Gastroesophageal sphincter (tissue), 4 donors: ENCODE measurements at regions not wholly inside any gene's neighbourhood (a gene's known extent, or its start where the extent isn't known, plus 50 kb on each side); places are given as distances from the start of the nearest gene placed in this dataset.
A peak's percentile ranks its signal among the peaks of the same experiment; 100 is the strongest.

ENCODE experiments used
- ATAC-seq: fragments of 150-250 bp; one replicate; pipeline ENCODE4 v1.9.1; 2016; ENCODE audit warnings: mild to moderate bottlenecking, moderate library complexity
- H3K27ac ChIP-seq, 4 donors: fragments of 200-600 bp; sonication (generic) in 3 of 4; 1 replicate in 3 of 4; 2 replicates in 1 of 4; pipeline ENCODE4 v1.5.1; 2016 to 2019
- H3K27me3 ChIP-seq: fragments of 200-600 bp; sonication (generic); one replicate; pipeline ENCODE4 v1.5.1; 2019
- H3K36me3 ChIP-seq, 2 donors: fragments of 200-600 bp; sonication (generic); one replicate each; pipeline ENCODE4 v1.5.1; 2019; ENCODE audit warnings: control low read depth in 1 of 2
- H3K4me1 ChIP-seq, 3 donors: fragments of 200-600 bp; sonication (generic); 1 replicate in 2 of 3; 2 replicates in 1 of 3; pipeline ENCODE4 v1.5.1; 2016 to 2019; ENCODE audit warnings: control low read depth in 2 of 3
- H3K4me3 ChIP-seq, 2 donors: fragments of 200-600 bp; sonication (generic); one replicate each; pipeline ENCODE4 v1.5.1; 2019; ENCODE audit warnings: mild to moderate bottlenecking in 1 of 2, moderate library complexity in 1 of 2
- H3K9me3 ChIP-seq, 3 donors: fragments of 200-600 bp; sonication (generic); one replicate each; pipeline ENCODE4 v1.5.1; 2017 to 2019; ENCODE audit warnings: control low read depth in 2 of 3
- CTCF ChIP-seq, 4 experiments: fragments of 200-600 bp in 2 of 4; fragments of 450-650 bp in 2 of 4; sonication (generic) in 1 of 4; IDR thresholded peaks; one replicate each; pipeline ENCODE4 v1.5.1; 2017 to 2019; ENCODE audit warnings: antibody characterized with exemption in 4 of 4, mild to moderate bottlenecking in 2 of 4, moderate library complexity in 2 of 4
- EP300 ChIP-seq: sonication (generic); formaldehyde crosslinking; IDR thresholded peaks from one replicate; pipeline ENCODE4 v1.6.1; 2017; ENCODE audit warnings: antibody characterized with exemption, mild to moderate bottlenecking
- POLR2A ChIP-seq, 2 donors: fragments of 450-650 bp; IDR thresholded peaks; one replicate each; pipeline ENCODE4 v1.6.1; 2017; ENCODE audit warnings: antibody characterized with exemption in 2 of 2, mild to moderate bottlenecking in 2 of 2, moderate library complexity in 1 of 2
- POLR2AphosphoS5 ChIP-seq: sonication (generic); formaldehyde crosslinking; IDR thresholded peaks from one replicate; pipeline ENCODE4 v1.6.1; 2017; ENCODE audit warnings: antibody characterized with exemption
- WGBS, 2 donors: methylation state at CpG; one replicate each; pipeline ENCODE4 v1.1.5; 2018; ENCODE audit warnings: low coverage in 1 of 2; 5-methylcytosine and 5-hydroxymethylcytosine counted together

GRCh38 chr12:98110536-98110935, 404.9 kb upstream of the TMPO start:
- H3K9me3 ChIP-seq = no peaks in the 10 kb centered on the region
- peaks cover 0 to 15% (median 5%) of the 10 kb centered on the region in 3 donors for H3K4me1 ChIP-seq
- H3K27ac ChIP-seq = no peak overlapping the region
- no peaks in the 10 kb centered on the region for H3K36me3 ChIP-seq
- no peak overlapping the region for H3K4me3 ChIP-seq
- TF ChIP-seq EP300 (no peak), POLR2AphosphoS5 (no peak), POLR2A (IDR thresholded peaks at IDR 0.05) (no peak), CTCF (IDR thresholded peaks at IDR 0.05) (no peak)
- no peaks in the 10 kb centered on the region for H3K27me3 ChIP-seq
- 66 to 75% methylated on average over 7 to 8 of the region's 8 CpGs for WGBS, 2 donors
- no peak for ATAC-seq

GRCh38 chr12:98113548-98113947, 401.8 kb upstream of the TMPO start:
- Histone ChIP-seq H3K36me3 (no peaks in the 10 kb centered on the region), H3K27me3 (no peaks in the 10 kb centered on the region), H3K4me1 (peaks cover 0 to 6% (median 0%) of the 10 kb centered on the region in 3 donors), H3K27ac (peak overlapping the region in 3 of 4 donors; percentile 35 to 52 (median 41)), H3K9me3 (no peaks in the 10 kb centered on the region), H3K4me3 (no peak overlapping the region)
- WGBS, 2 donors = 35% methylated on average over 2 of the region's 2 CpGs; no CpG with 5 or more reads in 1 of the 2 donors
- no peak for ATAC-seq
- TF ChIP-seq EP300 (no peak), POLR2A (IDR thresholded peaks at IDR 0.05) (no peak), POLR2AphosphoS5 (no peak), CTCF (IDR thresholded peaks at IDR 0.05) (no peak)

- H3K27me3 ChIP-seq = no peaks in the 10 kb centered on the region
- H3K4me1 ChIP-seq = peaks cover 0 to 31% (median 7%) of the 10 kb centered on the region in 3 donors
- no peaks in the 10 kb centered on the region for H3K9me3 ChIP-seq
- TF ChIP-seq CTCF (IDR thresholded peaks at IDR 0.05) (no peak), EP300 (no peak), POLR2A (IDR thresholded peaks at IDR 0.05) (no peak), POLR2AphosphoS5 (no peak)
- 80 to 94% methylated on average over 1 to 3 of the region's 4 CpGs for WGBS, 2 donors
- no peak for ATAC-seq
- no peak overlapping the region for H3K4me3 ChIP-seq
- H3K36me3 ChIP-seq = no peaks in the 10 kb centered on the region
- peak overlapping the region in 1 of 4 donors; percentile 48 for H3K27ac ChIP-seq
Observed at GRCh38 chr12:98121963-98122362, 393.4 kb upstream of the TMPO start.

GRCh38 chr12:98123021-98123461, 392.3 kb upstream of the TMPO start:
- H3K36me3 ChIP-seq = no peaks in the 10 kb centered on the region
- H3K27ac ChIP-seq = peak overlapping the region in 3 of 4 donors; percentile 25 to 68 (median 48)
- no peak overlapping the region for H3K4me3 ChIP-seq
- no peaks in the 10 kb centered on the region for H3K27me3 ChIP-seq
- WGBS, 2 donors = 7 to 30% methylated on average over 2 of the region's 3 CpGs
- TF ChIP-seq CTCF (IDR thresholded peaks at IDR 0.05) (no peak), EP300 (no peak), POLR2A (IDR thresholded peaks at IDR 0.05) (no peak), POLR2AphosphoS5 (no peak)
- no peak for ATAC-seq
- H3K9me3 ChIP-seq = no peaks in the 10 kb centered on the region
- peaks cover 3 to 36% (median 7%) of the 10 kb centered on the region in 3 donors for H3K4me1 ChIP-seq

- TF ChIP-seq CTCF (IDR thresholded peaks at IDR 0.05) (no peak), EP300 (no peak), POLR2AphosphoS5 (no peak), POLR2A (IDR thresholded peaks at IDR 0.05) (no peak)
- no peak for ATAC-seq
- H3K27ac ChIP-seq = no peak overlapping the region
- no peaks in the 10 kb centered on the region for H3K36me3 ChIP-seq
- no peaks in the 10 kb centered on the region for H3K27me3 ChIP-seq
- WGBS, 2 donors = 46 to 60% methylated on average over 5 to 11 of the region's 12 CpGs
- peaks cover 3 to 35% (median 7%) of the 10 kb centered on the region in 3 donors for H3K4me1 ChIP-seq
- H3K4me3 ChIP-seq = no peak overlapping the region
- H3K9me3 ChIP-seq = no peaks in the 10 kb centered on the region
Observed at GRCh38 chr12:98126637-98127335, 388.6 kb upstream of the TMPO start.
